IMR-90 (cell line): ENCODE measurements at regions not wholly inside any gene's neighbourhood (a gene's known extent, or its start where the extent isn't known, plus 50 kb on each side); places are given as distances from the start of the nearest gene placed in this dataset.

Experiments
- ATAC-seq: fragments of 200-7000 bp; cut with Tn5 transposase; 2 replicates; pipeline ENCODE4 v1.9.1; 2020; ENCODE audit warnings: low read depth, mild to moderate bottlenecking, moderate library complexity
- BruUV-seq: library from RNA; stranded (reverse); fragments of 400-500 nt; replicated peaks from 2 replicates; lab custom pipeline; 2021; lab: Mats Ljungman, UMichigan
- CTCF ChIA-PET: fragments of 300-600 bp; formaldehyde crosslinking; extraction: SDS; loops from one replicate; lab custom pipeline; 2021; ENCODE audit warnings: antibody characterized with exemption; lab: Yijun Ruan, JAX
- POLR2A ChIA-PET: fragments of 300-600 bp; sonication (Branson Sonifier 250); formaldehyde crosslinking; loops from one replicate; lab custom pipeline; 2022; ENCODE audit warnings: antibody characterized with exemption; ENCODE audit not compliant: unreplicated experiment; lab: Charles Lee
- DNase-seq: peaks from one replicate; pipeline ENCODE4 v3.0.0; 2013
- H2AFZ ChIP-seq: replicated peaks from 2 replicates; pipeline ENCODE3; 2013; ENCODE audit warnings: low read length, mild to moderate bottlenecking; ENCODE audit not compliant: poor library complexity
- H2AK5ac ChIP-seq: 2 replicates; pipeline ENCODE4 v1.6.1; 2013; ENCODE audit warnings: low read depth, low read length, inconsistent platforms
- H2AK9ac ChIP-seq: replicated peaks from 2 replicates; pipeline ENCODE3; 2013; ENCODE audit warnings: mild to moderate bottlenecking, low read depth, low read length, moderate library complexity; ENCODE audit not compliant: poor library complexity
- H2BK120ac ChIP-seq: 2 replicates; pipeline ENCODE4 v1.6.1; 2013; ENCODE audit warnings: low read depth, low read length, inconsistent platforms
- H2BK15ac ChIP-seq: 3 replicates; pipeline ENCODE4 v1.6.1; 2013; ENCODE audit warnings: low read depth, low read length, inconsistent platforms
- H2BK20ac ChIP-seq: 2 replicates; pipeline ENCODE4 v1.6.1; 2013; ENCODE audit warnings: low read depth, mild to moderate bottlenecking, inconsistent platforms, low read length, moderate library complexity
- H2BK5ac ChIP-seq: 2 replicates; pipeline ENCODE4 v1.6.1; 2013; ENCODE audit warnings: mild to moderate bottlenecking, low read depth, low read length, inconsistent platforms; ENCODE audit not compliant: poor library complexity, severe bottlenecking
- H3K14ac ChIP-seq: replicated peaks from 2 replicates; pipeline ENCODE4 v1.6.1; 2013; ENCODE audit warnings: low read depth, low read length, inconsistent platforms
- H3K18ac ChIP-seq: 2 replicates; pipeline ENCODE4 v1.6.1; 2013; ENCODE audit warnings: low read depth, low read length, control low read depth
- H3K23ac ChIP-seq: 2 replicates; pipeline ENCODE4 v1.6.1; 2013; ENCODE audit warnings: low read depth, low read length, inconsistent platforms
- H3K27ac ChIP-seq: 2 replicates; pipeline ENCODE4 v1.5.1; 2013; ENCODE audit warnings: mild to moderate bottlenecking, control low read depth, low read length; ENCODE audit not compliant: insufficient read depth
- H3K27me3 ChIP-seq: 2 replicates; pipeline ENCODE4 v1.6.1; 2013; ENCODE audit warnings: low read length; ENCODE audit not compliant: control insufficient read depth, insufficient read depth
- H3K36me3 ChIP-seq: 2 replicates; pipeline ENCODE4 v1.6.1; 2013; ENCODE audit warnings: low read length, mixed read lengths; ENCODE audit not compliant: control insufficient read depth, insufficient read depth
- H3K4ac ChIP-seq: 2 replicates; pipeline ENCODE4 v1.6.1; 2013; ENCODE audit warnings: low read depth, low read length, inconsistent platforms
- H3K4me1 ChIP-seq: 2 replicates; pipeline ENCODE4 v1.6.1; 2013; ENCODE audit warnings: low read length, mixed read lengths; ENCODE audit not compliant: control insufficient read depth, insufficient read depth
- H3K4me2 ChIP-seq: 2 replicates; pipeline ENCODE4 v1.6.1; 2013; ENCODE audit warnings: low read depth, mild to moderate bottlenecking, control low read depth, low read length, moderate library complexity
- H3K4me3 ChIP-seq: 2 replicates; pipeline ENCODE4 v1.5.1; 2013; ENCODE audit warnings: low read depth, mild to moderate bottlenecking, control low read depth, low read length, moderate library complexity; ENCODE audit not compliant: insufficient read depth
- H3K56ac ChIP-seq: 2 replicates; pipeline ENCODE4 v1.6.1; 2013; ENCODE audit warnings: low read length, inconsistent platforms; ENCODE audit not compliant: insufficient read depth; ENCODE audit errors: extremely low read depth
- H3K79me1 ChIP-seq, 2 experiments: 2 replicates each; pipeline ENCODE4 v1.6.1; 2013; ENCODE audit warnings: low read length in 2 of 2, inconsistent platforms in 1 of 2, low read depth in 1 of 2
- H3K9ac ChIP-seq: 2 replicates; pipeline ENCODE4 v1.6.1; 2013; ENCODE audit warnings: low read depth, low read length, control low read depth
- H3K9me1 ChIP-seq: 2 replicates; pipeline ENCODE4 v1.6.1; 2013; ENCODE audit warnings: low read length, inconsistent platforms; ENCODE audit not compliant: insufficient read depth
- H3K9me3 ChIP-seq: 2 replicates; pipeline ENCODE4 v1.6.1; 2013; ENCODE audit warnings: low read length; ENCODE audit not compliant: control insufficient read depth, insufficient read depth
- H4K20me1 ChIP-seq: 2 replicates; pipeline ENCODE4 v1.6.1; 2013; ENCODE audit warnings: low read length, inconsistent platforms; ENCODE audit not compliant: insufficient read depth
- H4K5ac ChIP-seq: 2 replicates; pipeline ENCODE4 v1.6.1; 2013; ENCODE audit warnings: mild to moderate bottlenecking, low read depth, low read length, control low read depth
- H4K8ac ChIP-seq, 2 experiments: 2 replicates each; pipeline ENCODE4 v1.6.1; 2013; ENCODE audit warnings: low read depth in 2 of 2, low read length in 2 of 2, control low read depth in 1 of 2, inconsistent platforms in 1 of 2
- H4K91ac ChIP-seq: 2 replicates; pipeline ENCODE4 v1.6.1; 2013; ENCODE audit warnings: low read depth, low read length, inconsistent platforms; ENCODE audit not compliant: insufficient read depth
- BHLHE40 ChIP-seq: fragments of 150-350 bp; IDR thresholded peaks from 2 replicates; pipeline ENCODE4 v1.6.1; 2016; ENCODE audit warnings: mild to moderate bottlenecking, low read depth, low read length
- CEBPB ChIP-seq: IDR thresholded peaks from 2 replicates; pipeline ENCODE4 v1.6.1; 2012; ENCODE audit warnings: low read depth, low read length, improper control_type of control experiment
- CHD1 ChIP-seq: IDR thresholded peaks from 2 replicates; pipeline ENCODE4 v1.6.1; 2012; ENCODE audit warnings: low read depth, low read length, improper control_type of control experiment
- FOS ChIP-seq: fragments of 150-350 bp; IDR thresholded peaks from 2 replicates; pipeline ENCODE4 v1.6.1; 2016; ENCODE audit warnings: low read depth, low read length
- MAFK ChIP-seq: IDR thresholded peaks from 2 replicates; pipeline ENCODE4 v1.6.1; 2012; ENCODE audit warnings: low read depth, low read length, improper control_type of control experiment
- MAZ ChIP-seq: IDR thresholded peaks from 2 replicates; pipeline ENCODE4 v1.6.1; 2012; ENCODE audit warnings: low read depth, mild to moderate bottlenecking, low read length, improper control_type of control experiment, moderate library complexity, borderline replicate concordance
- MXI1 ChIP-seq: IDR thresholded peaks from 2 replicates; pipeline ENCODE4 v1.6.1; 2012; ENCODE audit warnings: low read depth, mild to moderate bottlenecking, low read length, moderate library complexity, borderline replicate concordance
- NFE2L2 ChIP-seq: fragments of 150-350 bp; IDR thresholded peaks from 2 replicates; pipeline ENCODE4 v1.6.1; 2016; ENCODE audit warnings: low read depth, mild to moderate bottlenecking, low read length
- POLR2A ChIP-seq: IDR thresholded peaks from 2 replicates; pipeline ENCODE4 v1.6.1; 2012; ENCODE audit warnings: mild to moderate bottlenecking, low read depth, low read length
- RAD21 ChIP-seq: IDR thresholded peaks from 2 replicates; pipeline ENCODE4 v1.6.1; 2012; ENCODE audit warnings: low read length, improper control_type of control experiment
- RCOR1 ChIP-seq: IDR thresholded peaks from 2 replicates; pipeline ENCODE4 v1.6.1; 2012; ENCODE audit warnings: mild to moderate bottlenecking, low read length, improper control_type of control experiment; ENCODE audit not compliant: insufficient replicate concordance
- RFX5 ChIP-seq: IDR thresholded peaks from 2 replicates; pipeline ENCODE4 v1.8.0; 2012; ENCODE audit warnings: low read depth, mild to moderate bottlenecking, low read length, moderate library complexity
- SMC3 ChIP-seq: fragments of 150-350 bp; IDR thresholded peaks from 2 replicates; pipeline ENCODE4 v1.6.1; 2016; ENCODE audit warnings: low read depth, mild to moderate bottlenecking, antibody characterized with exemption, low read length, moderate library complexity
- USF2 ChIP-seq: fragments of 150-350 bp; IDR thresholded peaks from 2 replicates; pipeline ENCODE4 v1.6.1; 2017; ENCODE audit warnings: mild to moderate bottlenecking, antibody characterized with exemption, low read length, low read depth
- WGBS, 2 experiments: methylation state at CpG; one replicate each; pipeline versions ENCODE4 v1.1.5 to v1.1.7; 2013; ENCODE audit warnings: missing lambda C conversion rate in 2 of 2; ENCODE audit not compliant: insufficient read length in 1 of 2; ENCODE audit errors: extremely low coverage in 2 of 2; 5-methylcytosine and 5-hydroxymethylcytosine counted together
- dilution Hi-C: fragments of 300-500 bp; cut with HindIII; formaldehyde crosslinking; loops from one replicate; pipeline ENCODE4 v1.14.3; 2018; ENCODE audit warnings: low sequenced_read_pairs; ENCODE audit not compliant: unreplicated experiment
- in situ Hi-C: fragments of 300-500 bp; cut with MboI; formaldehyde crosslinking; loops from 3 replicates; pipeline ENCODE4 v1.14.3; 2019; ENCODE audit warnings: low sequenced_read_pairs, inconsistent platforms, mixed read lengths
- intact Hi-C: fragments of 100-400 bp; cut with micrococcal nuclease; formaldehyde crosslinking; loops from 2 replicates; pipeline ENCODE4 v1.10.0; 2022
- TF ChIP-seq, protein P1 (sequence below): conservative IDR thresholded peaks from 2 replicates; pipeline ENCODE4 v1.5.1; 2012; ENCODE audit warnings: mild to moderate bottlenecking, low read depth, low read length, improper control_type of control experiment
- TF ChIP-seq, protein P2 (sequence below): fragments of 150-350 bp; IDR thresholded peaks from 2 replicates; pipeline ENCODE4 v1.6.1; 2016; ENCODE audit warnings: low read depth, mild to moderate bottlenecking, low read length, moderate library complexity, borderline replicate concordance

DNA sequence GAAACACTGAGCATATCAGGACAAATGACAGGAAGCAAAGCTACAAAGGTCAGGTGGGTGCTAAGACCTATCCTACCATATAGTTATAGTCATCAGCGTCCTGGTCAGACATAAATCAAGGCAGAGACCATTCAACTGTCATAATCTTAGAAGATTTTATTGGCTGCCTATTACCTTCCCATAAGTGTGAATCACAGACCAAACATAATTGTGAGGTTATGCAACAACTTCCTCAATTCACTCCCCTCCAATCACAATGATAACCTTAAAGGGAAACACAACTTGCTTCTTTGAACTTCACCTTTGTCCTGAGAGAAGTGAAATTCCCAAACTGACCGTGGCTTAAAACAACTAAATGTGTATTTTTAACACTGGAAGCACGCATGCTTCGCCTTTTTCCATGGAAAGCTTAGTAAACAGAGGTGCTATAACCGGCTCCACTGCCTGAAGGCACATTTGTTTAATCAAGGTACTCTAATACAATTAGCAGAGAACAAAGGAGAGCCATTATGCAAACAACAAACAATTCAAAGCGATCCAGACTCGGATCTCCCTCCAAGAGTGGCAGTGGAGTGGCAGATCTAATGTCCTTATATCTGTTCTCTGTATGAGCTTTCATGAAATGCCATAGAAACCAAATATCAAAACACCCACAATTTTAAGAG is 84.9 kb downstream of the TMEM114 start:
- H2BK120ac ChIP-seq, result no peak overlapping the region
- dilution Hi-C loops, result no loop called here
- POLR2A ChIA-PET, result no interaction called here

More for the DNA sequence above, 84.9 kb downstream of the TMEM114 start:
- Histone ChIP-seq H3K9me1 (no peaks in the 10 kb centered on the region), H4K20me1 (no peaks in the 10 kb centered on the region), H4K8ac (no peak overlapping the region), H2AFZ (no peak overlapping the region), H3K4me1 (no peaks in the 10 kb centered on the region), H3K56ac (no peak overlapping the region), H3K27me3 (no peaks in the 10 kb centered on the region), H3K4ac (no peak overlapping the region), H4K91ac (no peak overlapping the region), H2AK9ac (no peak overlapping the region), H3K14ac (no peak overlapping the region), H3K27ac (no peak overlapping the region), H3K79me1 (no peaks in the 10 kb centered on the region), H2BK20ac (no peak overlapping the region), H4K5ac (no peak overlapping the region), H3K9me3 (no peaks in the 10 kb centered on the region; the same call in 1 of the 2 replicates), H3K18ac (no peak overlapping the region), H3K36me3 (no peaks in the 10 kb centered on the region), H3K9ac (no peak overlapping the region), H2BK5ac (no peak overlapping the region), H2BK15ac (no peak overlapping the region), H2AK5ac (no peak overlapping the region), H3K4me3 (no peak overlapping the region), H3K4me2 (no peak overlapping the region), H3K23ac (no peak overlapping the region)
- intact Hi-C loops, result no loop called here
- no peak for TF ChIP-seq MXI1
- TF ChIP-seq NFE2L2, result no peak
- TF ChIP-seq SMC3, result no peak
- TF ChIP-seq CHD1, result no peak
- TF ChIP-seq, protein P1, sequence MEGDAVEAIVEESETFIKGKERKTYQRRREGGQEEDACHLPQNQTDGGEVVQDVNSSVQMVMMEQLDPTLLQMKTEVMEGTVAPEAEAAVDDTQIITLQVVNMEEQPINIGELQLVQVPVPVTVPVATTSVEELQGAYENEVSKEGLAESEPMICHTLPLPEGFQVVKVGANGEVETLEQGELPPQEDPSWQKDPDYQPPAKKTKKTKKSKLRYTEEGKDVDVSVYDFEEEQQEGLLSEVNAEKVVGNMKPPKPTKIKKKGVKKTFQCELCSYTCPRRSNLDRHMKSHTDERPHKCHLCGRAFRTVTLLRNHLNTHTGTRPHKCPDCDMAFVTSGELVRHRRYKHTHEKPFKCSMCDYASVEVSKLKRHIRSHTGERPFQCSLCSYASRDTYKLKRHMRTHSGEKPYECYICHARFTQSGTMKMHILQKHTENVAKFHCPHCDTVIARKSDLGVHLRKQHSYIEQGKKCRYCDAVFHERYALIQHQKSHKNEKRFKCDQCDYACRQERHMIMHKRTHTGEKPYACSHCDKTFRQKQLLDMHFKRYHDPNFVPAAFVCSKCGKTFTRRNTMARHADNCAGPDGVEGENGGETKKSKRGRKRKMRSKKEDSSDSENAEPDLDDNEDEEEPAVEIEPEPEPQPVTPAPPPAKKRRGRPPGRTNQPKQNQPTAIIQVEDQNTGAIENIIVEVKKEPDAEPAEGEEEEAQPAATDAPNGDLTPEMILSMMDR, result no peak
- no peak for TF ChIP-seq MAFK
- TF ChIP-seq, protein P2, sequence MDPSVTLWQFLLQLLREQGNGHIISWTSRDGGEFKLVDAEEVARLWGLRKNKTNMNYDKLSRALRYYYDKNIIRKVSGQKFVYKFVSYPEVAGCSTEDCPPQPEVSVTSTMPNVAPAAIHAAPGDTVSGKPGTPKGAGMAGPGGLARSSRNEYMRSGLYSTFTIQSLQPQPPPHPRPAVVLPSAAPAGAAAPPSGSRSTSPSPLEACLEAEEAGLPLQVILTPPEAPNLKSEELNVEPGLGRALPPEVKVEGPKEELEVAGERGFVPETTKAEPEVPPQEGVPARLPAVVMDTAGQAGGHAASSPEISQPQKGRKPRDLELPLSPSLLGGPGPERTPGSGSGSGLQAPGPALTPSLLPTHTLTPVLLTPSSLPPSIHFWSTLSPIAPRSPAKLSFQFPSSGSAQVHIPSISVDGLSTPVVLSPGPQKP, result no peak
- TF ChIP-seq FOS, result no peak
- no peak for TF ChIP-seq USF2
- no peak for TF ChIP-seq POLR2A
- TF ChIP-seq RFX5, result no peak
- TF ChIP-seq MAZ, result no peak
- TF ChIP-seq RCOR1, result no peak
- TF ChIP-seq RAD21, result no peak
- no peak for TF ChIP-seq CEBPB
- no peak for TF ChIP-seq BHLHE40
- in situ Hi-C loops, result no loop called here
- CTCF ChIA-PET, result no interaction called here
- DNase-seq (no peak), ATAC-seq (no peak)
- BruUV-seq, result no TSS peak
- WGBS, 2 experiments, result no CpG with 5 or more reads among the region's 7 CpGs
